PFSK-1 (cell line): ENCODE measurements at regions not wholly inside any gene's neighbourhood (a gene's known extent, or its start where the extent isn't known, plus 50 kb on each side); places are given as distances from the start of the nearest gene placed in this dataset.

Experiments used
- FOXP2 ChIP-seq: optimal IDR thresholded peaks from 2 replicates; pipeline ENCODE3; 2011; ENCODE audit warnings: borderline replicate concordance, control low read depth, inconsistent platforms; ENCODE audit not compliant: insufficient read depth; ENCODE audit errors: extremely low read length, extremely low read depth
- POLR2AphosphoS5 ChIP-seq: IDR thresholded peaks from 2 replicates; pipeline ENCODE4 v1.6.1; 2012; ENCODE audit warnings: low read depth, mild to moderate bottlenecking, control low read depth, low read length, moderate library complexity
- SIN3A ChIP-seq: IDR thresholded peaks from 2 replicates; pipeline ENCODE4 v1.6.1; 2012; ENCODE audit warnings: mild to moderate bottlenecking, low read length, moderate library complexity, borderline replicate concordance; ENCODE audit not compliant: insufficient read depth
- TAF1 ChIP-seq: IDR thresholded peaks from 2 replicates; pipeline ENCODE4 v1.6.1; 2012; ENCODE audit warnings: low read length, control low read depth, borderline replicate concordance; ENCODE audit not compliant: insufficient read depth
- TF ChIP-seq, protein P1 (sequence below), 2 experiments: IDR thresholded peaks; 2 replicates each; pipeline versions ENCODE4 v1.6.1 to v1.8.0; 2011 to 2012; ENCODE audit warnings: low read depth in 2 of 2, low read length in 2 of 2, control low read depth in 1 of 2, inconsistent platforms in 1 of 2, mild to moderate bottlenecking in 1 of 2, moderate library complexity in 1 of 2; ENCODE audit not compliant: insufficient read depth in 1 of 2

- no peak for TF ChIP-seq SIN3A
- no peak for TF ChIP-seq TAF1
- TF ChIP-seq POLR2AphosphoS5, result no peak
- TF ChIP-seq, protein P1, sequence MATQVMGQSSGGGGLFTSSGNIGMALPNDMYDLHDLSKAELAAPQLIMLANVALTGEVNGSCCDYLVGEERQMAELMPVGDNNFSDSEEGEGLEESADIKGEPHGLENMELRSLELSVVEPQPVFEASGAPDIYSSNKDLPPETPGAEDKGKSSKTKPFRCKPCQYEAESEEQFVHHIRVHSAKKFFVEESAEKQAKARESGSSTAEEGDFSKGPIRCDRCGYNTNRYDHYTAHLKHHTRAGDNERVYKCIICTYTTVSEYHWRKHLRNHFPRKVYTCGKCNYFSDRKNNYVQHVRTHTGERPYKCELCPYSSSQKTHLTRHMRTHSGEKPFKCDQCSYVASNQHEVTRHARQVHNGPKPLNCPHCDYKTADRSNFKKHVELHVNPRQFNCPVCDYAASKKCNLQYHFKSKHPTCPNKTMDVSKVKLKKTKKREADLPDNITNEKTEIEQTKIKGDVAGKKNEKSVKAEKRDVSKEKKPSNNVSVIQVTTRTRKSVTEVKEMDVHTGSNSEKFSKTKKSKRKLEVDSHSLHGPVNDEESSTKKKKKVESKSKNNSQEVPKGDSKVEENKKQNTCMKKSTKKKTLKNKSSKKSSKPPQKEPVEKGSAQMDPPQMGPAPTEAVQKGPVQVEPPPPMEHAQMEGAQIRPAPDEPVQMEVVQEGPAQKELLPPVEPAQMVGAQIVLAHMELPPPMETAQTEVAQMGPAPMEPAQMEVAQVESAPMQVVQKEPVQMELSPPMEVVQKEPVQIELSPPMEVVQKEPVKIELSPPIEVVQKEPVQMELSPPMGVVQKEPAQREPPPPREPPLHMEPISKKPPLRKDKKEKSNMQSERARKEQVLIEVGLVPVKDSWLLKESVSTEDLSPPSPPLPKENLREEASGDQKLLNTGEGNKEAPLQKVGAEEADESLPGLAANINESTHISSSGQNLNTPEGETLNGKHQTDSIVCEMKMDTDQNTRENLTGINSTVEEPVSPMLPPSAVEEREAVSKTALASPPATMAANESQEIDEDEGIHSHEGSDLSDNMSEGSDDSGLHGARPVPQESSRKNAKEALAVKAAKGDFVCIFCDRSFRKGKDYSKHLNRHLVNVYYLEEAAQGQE (IDR thresholded peaks at IDR 0.05; ENCODE audit: insufficient read depth in 1 of 2, low read depth in 2 of 2, low read length in 2 of 2), result no peak
- TF ChIP-seq FOXP2, result no peak
These were observed 239.4 kb upstream of the CTSO start for GRCh38 chr4:156193106-156193505.
